DMS53 (cell line): ENCODE measurements at regions not wholly inside any gene's neighbourhood (a gene's known extent, or its start where the extent isn't known, plus 50 kb on each side); places are given as distances from the start of the nearest gene placed in this dataset.
A peak's percentile ranks its signal among the peaks of the same experiment; 100 is the strongest.

Experiments
- DNase-seq: peaks from one replicate; lab custom pipeline; 2025; lab: John Stamatoyannopoulos, UW

GRCh38 chr3:18295171-18295920, 129.8 kb downstream of the SATB1 start:
- DNase-seq: peak; percentile 26

GRCh38 chr3:18290157-18290556, 135.0 kb downstream of the SATB1 start:
- no peak for DNase-seq

- peak; percentile 6 for DNase-seq
Observed at GRCh38 chr3:18288243-18288642, 136.9 kb downstream of the SATB1 start.

- no peak for DNase-seq
Observed at GRCh38 chr3:18284716-18285115, 140.4 kb downstream of the SATB1 start.

- DNase-seq: no peak
Observed at GRCh38 chr3:18283680-18284079, 141.5 kb downstream of the SATB1 start.

GRCh38 chr3:18282507-18282906, 142.6 kb downstream of the SATB1 start:
- DNase-seq: no peak

GRCh38 chr3:18279226-18279737, 145.9 kb downstream of the SATB1 start:
- DNase-seq: no peak

- DNase-seq: no peak
Observed at GRCh38 chr3:18264853-18265252, 160.3 kb downstream of the SATB1 start.

- no peak for DNase-seq
Observed at GRCh38 chr3:18264361-18264760, 160.8 kb downstream of the SATB1 start.

GRCh38 chr3:18258492-18258891, 166.6 kb downstream of the SATB1 start:
- DNase-seq: no peak

- no peak for DNase-seq
Observed at GRCh38 chr3:18252578-18252977, 172.6 kb downstream of the SATB1 start.

- DNase-seq: no peak
Observed at GRCh38 chr3:18250991-18251390, 174.1 kb downstream of the SATB1 start.

- DNase-seq: no peak
Observed at GRCh38 chr3:18249126-18249525, 176.0 kb downstream of the SATB1 start.

- no peak for DNase-seq
Observed at GRCh38 chr3:18247776-18248310, 177.3 kb downstream of the SATB1 start.

GRCh38 chr3:18247139-18247695, 177.9 kb downstream of the SATB1 start:
- DNase-seq: no peak

GRCh38 chr3:18246336-18247060, 178.6 kb downstream of the SATB1 start:
- no peak for DNase-seq

GRCh38 chr3:18245721-18246120, 179.4 kb downstream of the SATB1 start:
- no peak for DNase-seq

- DNase-seq: no peak
Observed at GRCh38 chr3:18241837-18242236, 183.3 kb downstream of the SATB1 start.

- DNase-seq: no peak
Observed at GRCh38 chr3:18239674-18240073, 185.5 kb downstream of the SATB1 start.

GRCh38 chr3:18238746-18239331, 186.3 kb downstream of the SATB1 start:
- DNase-seq: no peak

- no peak for DNase-seq
Observed at GRCh38 chr3:18238332-18238731, 186.8 kb downstream of the SATB1 start.

GRCh38 chr3:18237251-18238005, 187.7 kb downstream of the SATB1 start:
- no peak for DNase-seq
